ENCODE measurements at regions not wholly inside any gene's neighbourhood (a gene's known extent, or its start where the extent isn't known, plus 50 kb on each side); places are given as distances from the start of the nearest gene placed in this dataset.

- no peak for DNase-seq
These were observed 303.6 kb upstream of the FERMT1 start for GRCh38 chr20:6426287-6426891.

- no peak for DNase-seq
These were observed 298.8 kb upstream of the FERMT1 start for GRCh38 chr20:6421321-6422248.

GRCh38 chr20:6420336-6420735, 297.5 kb upstream of the FERMT1 start:
- DNase-seq, result no peak

- DNase-seq, result no peak
These were observed 295.9 kb upstream of the FERMT1 start for GRCh38 chr20:6418732-6419131.

- DNase-seq, result no peak
These were observed 293.5 kb upstream of the FERMT1 start for GRCh38 chr20:6416371-6416770.

GRCh38 chr20:6411651-6412050, 288.8 kb upstream of the FERMT1 start:
- no peak for DNase-seq

GRCh38 chr20:6410721-6411120, 287.9 kb upstream of the FERMT1 start:
- DNase-seq, result no peak

GRCh38 chr20:6407163-6407562, 284.3 kb upstream of the FERMT1 start:
- DNase-seq, result no peak

- no peak for DNase-seq
These were observed 279.2 kb upstream of the FERMT1 start for GRCh38 chr20:6401893-6402557.

- no peak for DNase-seq
These were observed 274.3 kb upstream of the FERMT1 start for GRCh38 chr20:6397115-6397514.

- no peak for DNase-seq
These were observed 272.9 kb upstream of the FERMT1 start for GRCh38 chr20:6395695-6396094.

GRCh38 chr20:6388671-6389197, 265.9 kb upstream of the FERMT1 start:
- DNase-seq, result no peak

- no peak for DNase-seq
These were observed 262.2 kb upstream of the FERMT1 start for GRCh38 chr20:6384956-6385486.

- no peak for DNase-seq
These were observed 261.6 kb upstream of the FERMT1 start for GRCh38 chr20:6384380-6384779.

GRCh38 chr20:6381887-6382286, 259.1 kb upstream of the FERMT1 start:
- DNase-seq, result no peak

- no peak for DNase-seq
These were observed 239.4 kb upstream of the FERMT1 start for GRCh38 chr20:6362245-6362644.

GRCh38 chr20:6360766-6361165, 237.9 kb upstream of the FERMT1 start:
- no peak for DNase-seq

GRCh38 chr20:6355754-6356451, 233.1 kb upstream of the FERMT1 start:
- DNase-seq, result no peak

GRCh38 chr20:6348908-6349307, 226.1 kb upstream of the FERMT1 start:
- DNase-seq, result no peak

GRCh38 chr20:6347916-6348315, 225.1 kb upstream of the FERMT1 start:
- DNase-seq, result no peak

- DNase-seq, result no peak
These were observed 218.7 kb upstream of the FERMT1 start for GRCh38 chr20:6341491-6341890.

All from hypothalamus (tissue), 51 donors.